CD14-positive monocyte (primary cell): ENCODE measurements at regions not wholly inside any gene's neighbourhood (a gene's known extent, or its start where the extent isn't known, plus 50 kb on each side); places are given as distances from the start of the nearest gene placed in this dataset.
A peak's percentile ranks its signal among the peaks of the same experiment; 100 is the strongest.

ENCODE experiments used
- DNase-seq, 3 donors: peaks; one replicate each; pipeline ENCODE4 v3.0.0-alpha.2; 2011 to 2022
- H2AFZ ChIP-seq: 2 replicates; pipeline ENCODE4 v1.6.0; 2012; ENCODE audit warnings: mild to moderate bottlenecking, low read depth, low read length, inconsistent platforms; ENCODE audit not compliant: insufficient read depth, poor library complexity, severe bottlenecking
- H3K27ac ChIP-seq, 2 donors: 1 replicate in 1 of 2; 2 replicates in 1 of 2; pipeline ENCODE4 v1.5.1; 2012 to 2013; ENCODE audit warnings: low read length in 2 of 2, control low read depth in 1 of 2, inconsistent platforms in 1 of 2, low read depth in 1 of 2, mild to moderate bottlenecking in 1 of 2
- H3K27me3 ChIP-seq, 2 donors: one replicate each; pipeline versions ENCODE4 v1.6.0 to v1.6.1; 2011 to 2013; ENCODE audit warnings: low read length in 2 of 2; ENCODE audit not compliant: control insufficient read depth in 2 of 2, insufficient read depth in 2 of 2
- H3K36me3 ChIP-seq, 2 donors: replicated peaks in 1 of 2; 1 replicate in 1 of 2; 2 replicates in 1 of 2; pipeline versions ENCODE4 v1.5.1 to v1.6.1; 2012 to 2013; ENCODE audit warnings: low read length in 2 of 2, control low read depth in 1 of 2, inconsistent platforms in 1 of 2, mild to moderate bottlenecking in 1 of 2; ENCODE audit not compliant: insufficient read depth in 2 of 2, control insufficient read depth in 1 of 2
- H3K4me1 ChIP-seq, 2 donors: 1 replicate in 1 of 2; 2 replicates in 1 of 2; pipeline versions ENCODE4 v1.5.1 to v1.6.1; 2012 to 2013; ENCODE audit warnings: low read length in 2 of 2, control low read depth in 1 of 2, inconsistent platforms in 1 of 2, mild to moderate bottlenecking in 1 of 2, moderate library complexity in 1 of 2; ENCODE audit not compliant: insufficient read depth in 2 of 2, control insufficient read depth in 1 of 2
- H3K4me2 ChIP-seq: replicated peaks from 2 replicates; pipeline ENCODE3; 2012; ENCODE audit warnings: low read length, moderate library complexity, mild to moderate bottlenecking; ENCODE audit not compliant: poor library complexity, severe bottlenecking; ENCODE audit errors: extremely low read depth
- H3K4me3 ChIP-seq, 3 experiments: fragments of 200-600 bp in 1 of 3; sonication (generic) in 1 of 3; replicated peaks in 1 of 3; 1 replicate in 2 of 3; 2 replicates in 1 of 3; pipeline ENCODE4 v1.5.1; 2011 to 2013; ENCODE audit warnings: low read length in 3 of 3, mild to moderate bottlenecking in 3 of 3, control low read depth in 2 of 3, low read depth in 2 of 3, inconsistent platforms in 1 of 3, moderate library complexity in 1 of 3
- H3K79me2 ChIP-seq: 2 replicates; pipeline ENCODE4 v1.6.0; 2012; ENCODE audit warnings: mild to moderate bottlenecking, control low read depth, inconsistent platforms, low read length, moderate library complexity; ENCODE audit not compliant: insufficient read depth
- H3K9ac ChIP-seq: 2 replicates; pipeline ENCODE4 v1.6.0; 2017; ENCODE audit warnings: low read length, mild to moderate bottlenecking; ENCODE audit not compliant: insufficient read depth, poor library complexity, severe bottlenecking
- H3K9me3 ChIP-seq, 2 donors: replicated peaks in 1 of 2; 1 replicate in 1 of 2; 2 replicates in 1 of 2; pipeline versions ENCODE4 v1.5.1 to v1.6.1; 2012 to 2013; ENCODE audit warnings: low read length in 2 of 2, control low read depth in 1 of 2; ENCODE audit not compliant: control insufficient read depth in 1 of 2, insufficient read depth in 1 of 2
- H4K20me1 ChIP-seq: 2 replicates; pipeline ENCODE4 v1.6.0; 2012; ENCODE audit warnings: mild to moderate bottlenecking, low read length, control low read depth, moderate library complexity; ENCODE audit not compliant: insufficient read depth
- H3K27ac Mint-ChIP-seq, 7 donors: one replicate each; pipeline ENCODE4 v1.8.0; 2020; ENCODE audit warnings: mild to moderate bottlenecking in 7 of 7, mixed read lengths in 7 of 7, moderate library complexity in 6 of 7, inconsistent platforms in 2 of 7
- H3K27me3 Mint-ChIP-seq, 3 donors: one replicate each; pipeline ENCODE4 v1.8.0; 2021 to 2022; ENCODE audit warnings: low read depth in 3 of 3, mild to moderate bottlenecking in 3 of 3, mixed read lengths in 3 of 3, moderate library complexity in 3 of 3, inconsistent platforms in 1 of 3
- H3K36me3 Mint-ChIP-seq, 2 donors: one replicate each; pipeline ENCODE4 v1.8.0; 2020; ENCODE audit warnings: mixed read lengths in 2 of 2, inconsistent platforms in 1 of 2, mild to moderate bottlenecking in 1 of 2
- H3K4me1 Mint-ChIP-seq: one replicate; pipeline ENCODE4 v1.8.0; 2020; ENCODE audit warnings: mild to moderate bottlenecking, mixed read lengths
- H3K4me3 Mint-ChIP-seq, 2 donors: one replicate each; pipeline ENCODE4 v1.8.0; 2020; ENCODE audit warnings: mild to moderate bottlenecking in 2 of 2, mixed read lengths in 2 of 2, moderate library complexity in 1 of 2
- H3K9me3 Mint-ChIP-seq, 7 donors: one replicate each; pipeline ENCODE4 v1.8.0; 2020 to 2022; ENCODE audit warnings: mixed read lengths in 7 of 7, mild to moderate bottlenecking in 6 of 7, moderate library complexity in 6 of 7, inconsistent platforms in 2 of 7
- WGBS: methylation state at CpG from one replicate; pipeline ENCODE4 v1.1.5; 2013; ENCODE audit warnings: missing lambda C conversion rate; ENCODE audit not compliant: insufficient coverage; 5-methylcytosine and 5-hydroxymethylcytosine counted together
- intact Hi-C, 2 donors: fragments of 100-400 bp; cut with micrococcal nuclease; formaldehyde crosslinking; loops; one replicate each; pipeline versions ENCODE4 v1.15.0 to v1.15.1; 2023
- TF ChIP-seq, protein P1 (sequence below): fragments of 200-600 bp; IDR thresholded peaks from one replicate; pipeline ENCODE4 v1.8.0; 2022; ENCODE audit warnings: antibody characterized with exemption, mild to moderate bottlenecking

DNA sequence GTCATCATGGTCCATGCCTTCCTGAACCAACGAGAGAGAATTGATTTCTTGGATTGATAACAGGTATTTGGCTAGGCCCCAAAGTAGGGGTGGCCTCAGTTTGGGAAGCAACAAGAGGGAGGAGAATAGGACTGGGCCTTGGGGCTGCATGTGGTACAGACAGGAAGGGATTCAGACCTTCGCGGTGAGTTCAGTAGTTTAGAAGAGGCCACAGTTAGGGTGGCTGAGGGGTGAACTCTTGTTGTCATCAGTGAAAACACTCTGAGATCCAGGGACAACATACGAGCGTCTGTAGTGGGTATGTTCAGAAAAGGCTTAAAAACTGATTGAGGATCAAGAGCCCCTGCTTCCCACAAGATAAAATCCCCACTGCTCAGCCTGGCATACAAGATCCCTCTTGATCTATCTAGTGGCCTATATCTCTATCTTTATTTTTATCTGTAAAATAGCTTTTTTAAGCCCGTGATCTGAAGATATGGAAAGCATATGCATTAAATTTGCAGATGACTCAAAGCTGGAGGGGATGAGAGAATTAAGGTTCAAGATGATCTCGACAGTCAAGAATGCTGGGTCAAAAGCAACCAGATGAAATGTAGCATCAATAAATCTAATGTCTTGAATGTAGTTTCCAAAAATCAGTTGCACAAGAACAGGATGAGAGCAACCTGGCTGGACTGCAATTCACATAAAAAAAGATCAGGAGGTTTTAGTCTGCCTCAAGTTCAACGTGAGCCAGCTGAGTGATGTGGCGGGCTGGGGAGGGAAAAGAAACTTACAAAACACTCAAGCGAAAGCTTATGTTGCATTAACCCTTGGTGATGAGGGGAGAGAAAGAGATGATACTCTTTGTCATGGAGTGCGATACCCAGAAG is 221.1 kb upstream of the TLE3 start:
- WGBS = 36% methylated on average over 4 of the region's 11 CpGs
- intact Hi-C loops = no loop called here
- H3K36me3 ChIP-seq = no peaks in the 10 kb centered on the region
- TF ChIP-seq, protein P1, sequence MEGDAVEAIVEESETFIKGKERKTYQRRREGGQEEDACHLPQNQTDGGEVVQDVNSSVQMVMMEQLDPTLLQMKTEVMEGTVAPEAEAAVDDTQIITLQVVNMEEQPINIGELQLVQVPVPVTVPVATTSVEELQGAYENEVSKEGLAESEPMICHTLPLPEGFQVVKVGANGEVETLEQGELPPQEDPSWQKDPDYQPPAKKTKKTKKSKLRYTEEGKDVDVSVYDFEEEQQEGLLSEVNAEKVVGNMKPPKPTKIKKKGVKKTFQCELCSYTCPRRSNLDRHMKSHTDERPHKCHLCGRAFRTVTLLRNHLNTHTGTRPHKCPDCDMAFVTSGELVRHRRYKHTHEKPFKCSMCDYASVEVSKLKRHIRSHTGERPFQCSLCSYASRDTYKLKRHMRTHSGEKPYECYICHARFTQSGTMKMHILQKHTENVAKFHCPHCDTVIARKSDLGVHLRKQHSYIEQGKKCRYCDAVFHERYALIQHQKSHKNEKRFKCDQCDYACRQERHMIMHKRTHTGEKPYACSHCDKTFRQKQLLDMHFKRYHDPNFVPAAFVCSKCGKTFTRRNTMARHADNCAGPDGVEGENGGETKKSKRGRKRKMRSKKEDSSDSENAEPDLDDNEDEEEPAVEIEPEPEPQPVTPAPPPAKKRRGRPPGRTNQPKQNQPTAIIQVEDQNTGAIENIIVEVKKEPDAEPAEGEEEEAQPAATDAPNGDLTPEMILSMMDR = no peak
- H3K27ac ChIP-seq = no peak overlapping the region
- peaks cover 48% of the 10 kb centered on the region for H3K4me1 Mint-ChIP-seq
- no peak overlapping the region for H3K4me3 ChIP-seq
- H3K9me3 ChIP-seq = no peaks in the 10 kb centered on the region
- H3K79me2 ChIP-seq = no peaks in the 10 kb centered on the region
- no peaks in the 10 kb centered on the region for H4K20me1 ChIP-seq
- no peak overlapping the region for H3K4me2 ChIP-seq
- peaks cover 1 to 10% (median 1%) of the 10 kb centered on the region in 3 donors for H3K27me3 Mint-ChIP-seq
- H3K9me3 Mint-ChIP-seq = peaks cover 0 to 2% (median 0%) of the 10 kb centered on the region in 7 donors
- H3K36me3 Mint-ChIP-seq = peaks cover 0 to 3% of the 10 kb centered on the region in 2 donors
- peaks cover 0 to 3% of the 10 kb centered on the region in 2 donors for H3K27me3 ChIP-seq
- no peak overlapping the region for H3K9ac ChIP-seq
- H3K27ac Mint-ChIP-seq = peak overlapping the region in 2 of 7 donors; percentile 2 to 80
- no peak overlapping the region for H3K4me3 Mint-ChIP-seq
- H3K4me1 ChIP-seq = peaks cover 45 to 47% of the 10 kb centered on the region in 2 donors
- DNase-seq = no peak
- H2AFZ ChIP-seq = no peak overlapping the region

DNA sequence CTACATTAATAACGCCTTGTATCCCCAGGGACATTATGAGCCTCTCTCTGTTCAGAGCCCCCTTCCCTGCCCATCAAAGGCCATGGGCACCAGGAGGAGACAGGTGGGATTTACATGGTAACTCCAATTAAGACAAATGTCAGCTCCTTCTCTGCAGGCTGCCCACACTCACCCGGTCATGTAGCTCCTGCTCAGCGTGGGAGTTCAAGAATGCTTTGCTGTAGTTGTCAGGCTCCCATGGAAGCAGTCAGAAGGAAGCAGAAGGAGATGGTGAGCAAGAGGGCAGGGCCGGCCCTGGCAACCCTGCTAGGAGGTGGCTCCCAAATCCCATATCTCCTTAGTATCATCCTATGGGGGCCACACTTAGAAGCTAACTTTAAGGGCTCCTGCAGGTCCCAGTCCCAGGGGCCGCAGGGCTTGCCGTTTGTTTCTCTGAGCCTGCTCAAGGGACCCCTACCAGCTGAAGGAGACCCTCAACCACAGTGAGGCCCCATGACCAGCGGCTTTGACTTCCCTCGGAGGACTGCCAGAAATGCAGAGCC is 218.4 kb upstream of the TLE3 start:
- peaks cover 0 to 3% of the 10 kb centered on the region in 2 donors for H3K36me3 Mint-ChIP-seq
- H3K4me1 Mint-ChIP-seq = peaks cover 27% of the 10 kb centered on the region
- H3K27me3 Mint-ChIP-seq = peaks cover 1 to 6% (median 1%) of the 10 kb centered on the region in 3 donors
- H3K4me1 ChIP-seq = peaks cover 20 to 21% of the 10 kb centered on the region in 2 donors
- 97% methylated on average over 4 of the region's 8 CpGs for WGBS
- DNase-seq = no peak
- TF ChIP-seq, protein P1 = no peak
- no peak overlapping the region for H3K4me3 ChIP-seq
- H3K36me3 ChIP-seq = no peaks in the 10 kb centered on the region
- H3K9ac ChIP-seq = no peak overlapping the region
- no peaks in the 10 kb centered on the region for H3K9me3 ChIP-seq
- H3K4me3 Mint-ChIP-seq = no peak overlapping the region
- intact Hi-C loops = no loop called here
- H2AFZ ChIP-seq = no peak overlapping the region
- peaks cover 0 to 3% of the 10 kb centered on the region in 2 donors for H3K27me3 ChIP-seq
- no peak overlapping the region for H3K4me2 ChIP-seq
- H3K79me2 ChIP-seq = no peaks in the 10 kb centered on the region
- H3K9me3 Mint-ChIP-seq = no peaks in the 10 kb centered on the region
- no peak overlapping the region for H3K27ac ChIP-seq
- no peak overlapping the region for H3K27ac Mint-ChIP-seq
- no peaks in the 10 kb centered on the region for H4K20me1 ChIP-seq
